Natural killer cell (primary cell): ENCODE measurements at regions not wholly inside any gene's neighbourhood (a gene's known extent, or its start where the extent isn't known, plus 50 kb on each side); places are given as distances from the start of the nearest gene placed in this dataset.

ENCODE experiments used
- ATAC-seq, 3 donors: fragments of 150-1000 bp in 2 of 3; fragments of 200-7000 bp in 1 of 3; cut with Tn5 transposase; 1 replicate in 1 of 3; 2 replicates in 2 of 3; pipeline ENCODE4 v1.10.0; 2021; ENCODE audit warnings: mild to moderate bottlenecking in 2 of 3, moderate library complexity in 2 of 3
- DNase-seq, 2 donors: peaks; one replicate each; pipeline versions ENCODE4 v3.0.0 to v3.0.0-alpha.2; 2013 to 2021; ENCODE audit warnings: mixed read lengths in 1 of 2
- H3K27ac ChIP-seq: one replicate; pipeline ENCODE4 v1.5.1; 2013; ENCODE audit warnings: mild to moderate bottlenecking, low read length
- H3K27me3 ChIP-seq: one replicate; pipeline ENCODE4 v1.6.1; 2013; ENCODE audit warnings: low read length; ENCODE audit not compliant: control insufficient read depth, insufficient read depth
- H3K36me3 ChIP-seq: one replicate; pipeline ENCODE4 v1.6.1; 2013; ENCODE audit warnings: low read length; ENCODE audit not compliant: control insufficient read depth, insufficient read depth
- H3K4me1 ChIP-seq: one replicate; pipeline ENCODE4 v1.6.1; 2013; ENCODE audit warnings: low read length; ENCODE audit not compliant: control insufficient read depth, insufficient read depth
- H3K4me3 ChIP-seq: one replicate; pipeline ENCODE4 v1.5.1; 2013; ENCODE audit warnings: low read length
- H3K9me3 ChIP-seq: one replicate; pipeline ENCODE4 v1.6.1; 2013; ENCODE audit warnings: low read length; ENCODE audit not compliant: control insufficient read depth, insufficient read depth
- H3K27ac Mint-ChIP-seq, 2 donors: one replicate each; pipeline ENCODE4 v1.8.0; 2022; ENCODE audit warnings: mild to moderate bottlenecking in 2 of 2, mixed read lengths in 2 of 2, moderate library complexity in 1 of 2
- H3K27me3 Mint-ChIP-seq, 2 donors: one replicate each; pipeline ENCODE4 v1.8.0; 2022; ENCODE audit warnings: low read depth in 2 of 2, mixed read lengths in 2 of 2
- H3K36me3 Mint-ChIP-seq: one replicate; pipeline ENCODE4 v1.8.0; 2022; ENCODE audit warnings: mixed read lengths
- H3K4me1 Mint-ChIP-seq, 2 donors: one replicate each; pipeline ENCODE4 v1.8.0; 2022; ENCODE audit warnings: mixed read lengths in 2 of 2
- H3K4me3 Mint-ChIP-seq: one replicate; pipeline ENCODE4 v1.8.0; 2022; ENCODE audit warnings: mild to moderate bottlenecking, moderate library complexity, mixed read lengths
- H3K9me3 Mint-ChIP-seq, 2 donors: one replicate each; pipeline ENCODE4 v1.8.0; 2022; ENCODE audit warnings: mixed read lengths in 2 of 2
- CTCF ChIP-seq: fragments of 200-600 bp; IDR thresholded peaks from one replicate; pipeline ENCODE4 v1.8.0; 2022; ENCODE audit warnings: antibody characterized with exemption
- WGBS: methylation state at CpG from one replicate; pipeline ENCODE4 v1.1.7; 2013; ENCODE audit warnings: missing lambda C conversion rate; ENCODE audit not compliant: insufficient coverage; 5-methylcytosine and 5-hydroxymethylcytosine counted together
- intact Hi-C: fragments of 100-400 bp; cut with micrococcal nuclease; formaldehyde crosslinking; loops from one replicate; pipeline ENCODE4 v1.14.2; 2022

DNA sequence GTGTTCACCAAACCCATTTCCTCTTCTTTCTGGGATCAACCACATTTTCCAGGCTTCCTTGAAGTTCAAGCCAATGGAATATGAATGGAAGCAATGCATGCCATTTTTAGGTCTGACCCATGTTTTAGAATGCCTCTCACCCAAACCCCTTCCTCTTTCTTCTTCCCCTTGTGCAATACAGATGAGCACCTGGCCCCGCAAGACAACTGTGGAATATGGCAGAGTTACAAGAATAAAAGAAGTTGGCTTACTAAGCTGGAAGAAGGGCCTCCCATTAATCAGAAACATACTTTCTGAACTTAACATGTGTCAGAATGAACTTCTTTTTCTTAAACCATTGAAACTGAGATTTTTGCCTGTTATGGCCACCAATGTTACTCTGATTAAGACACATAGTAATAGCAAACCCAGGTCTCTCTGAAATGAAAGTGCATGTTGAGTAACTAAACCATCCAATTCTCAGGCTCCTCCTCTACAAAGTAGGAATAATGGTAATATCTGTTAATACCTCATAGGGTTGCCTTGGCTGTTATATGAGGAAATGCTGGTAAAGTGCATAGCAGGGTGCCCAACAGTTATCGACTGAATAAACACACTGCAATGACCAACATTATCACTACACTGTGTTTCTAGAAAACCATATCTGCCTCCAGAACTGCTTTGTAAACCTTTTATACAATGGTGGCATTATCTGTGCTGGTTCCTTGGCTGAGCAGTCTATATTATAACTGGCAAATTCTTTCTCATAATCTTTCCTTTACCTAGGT is 382.2 kb upstream of the NRP1 start:
- no CpG with 5 or more reads among the region's 2 CpGs for WGBS
- no peaks in the 10 kb centered on the region for H3K36me3 ChIP-seq
- Mint-ChIP-seq H3K4me3 (no peak overlapping the region), H3K27ac (no peak overlapping the region), H3K4me1 (peaks cover 0 to 11% of the 10 kb centered on the region in 2 donors), H3K36me3 (no peaks in the 10 kb centered on the region), H3K27me3 (peaks cover 17 to 37% of the 10 kb centered on the region in 2 donors), H3K9me3 (peaks cover 0 to 2% of the 10 kb centered on the region in 2 donors)
- H3K27ac ChIP-seq = no peak overlapping the region
- peaks cover 3% of the 10 kb centered on the region for H3K9me3 ChIP-seq
- no peak for TF ChIP-seq CTCF
- intact Hi-C loops = no loop called here
- H3K4me1 ChIP-seq = no peaks in the 10 kb centered on the region
- H3K27me3 ChIP-seq = no peaks in the 10 kb centered on the region
- no peak overlapping the region for H3K4me3 ChIP-seq
- ATAC-seq = no peak
- no peak for DNase-seq

- Histone ChIP-seq H3K9me3 (peaks cover 3% of the 10 kb centered on the region), H3K27ac (no peak overlapping the region), H3K4me3 (no peak overlapping the region), H3K36me3 (no peaks in the 10 kb centered on the region), H3K4me1 (no peaks in the 10 kb centered on the region), H3K27me3 (no peaks in the 10 kb centered on the region)
- DNase-seq (no peak), ATAC-seq (peak in 1 of 3 donors; percentile 46)
- TF ChIP-seq CTCF = no peak
- H3K4me1 Mint-ChIP-seq = peaks cover 0 to 11% of the 10 kb centered on the region in 2 donors
- intact Hi-C loops = no loop called here
- H3K9me3 Mint-ChIP-seq = peaks cover 0 to 2% of the 10 kb centered on the region in 2 donors
- H3K27me3 Mint-ChIP-seq = peaks cover 17 to 37% of the 10 kb centered on the region in 2 donors
- H3K27ac Mint-ChIP-seq = no peak overlapping the region
- WGBS = 40% methylated on average over 11 of the region's 16 CpGs
- no peak overlapping the region for H3K4me3 Mint-ChIP-seq
- no peaks in the 10 kb centered on the region for H3K36me3 Mint-ChIP-seq
Observed at GRCh38 chr10:33715303-33715975, 381.0 kb upstream of the NRP1 start.

DNA sequence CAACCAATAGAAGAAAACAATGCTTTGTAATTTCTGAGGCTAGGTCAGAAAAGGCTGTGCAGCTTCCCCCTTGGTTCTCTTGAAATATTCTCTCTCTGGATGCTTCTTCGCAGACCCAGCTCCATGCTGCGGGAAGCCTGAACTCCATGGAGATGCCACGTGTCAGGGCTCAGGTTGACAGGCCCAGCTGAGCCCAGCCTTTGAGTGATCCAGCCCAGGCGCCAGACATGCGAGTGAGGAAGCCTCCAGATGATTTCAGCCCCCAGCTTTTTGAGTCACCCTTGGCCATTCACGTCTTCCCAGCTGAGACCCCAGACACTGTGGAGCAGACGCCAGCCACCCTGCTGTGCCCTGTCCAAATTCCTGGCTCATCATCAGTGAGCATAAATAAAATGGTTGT is 378.4 kb upstream of the NRP1 start:
- DNase-seq (no peak), ATAC-seq (no peak)
- no peaks in the 10 kb centered on the region for H3K36me3 ChIP-seq
- H3K27ac ChIP-seq = no peak overlapping the region
- no peaks in the 10 kb centered on the region for H3K27me3 ChIP-seq
- H3K27me3 Mint-ChIP-seq = peaks cover 17 to 46% of the 10 kb centered on the region in 2 donors
- 94% methylated on average over 7 of the region's 7 CpGs for WGBS
- H3K27ac Mint-ChIP-seq = no peak overlapping the region
- no peak overlapping the region for H3K4me3 Mint-ChIP-seq
- intact Hi-C loops = no loop called here
- H3K4me1 ChIP-seq = no peaks in the 10 kb centered on the region
- no peaks in the 10 kb centered on the region for H3K9me3 Mint-ChIP-seq
- peaks cover 0 to 11% of the 10 kb centered on the region in 2 donors for H3K4me1 Mint-ChIP-seq
- H3K4me3 ChIP-seq = no peak overlapping the region
- H3K36me3 Mint-ChIP-seq = no peaks in the 10 kb centered on the region
- TF ChIP-seq CTCF = no peak
- no peaks in the 10 kb centered on the region for H3K9me3 ChIP-seq
